Trophoblast cell (in vitro differentiated cells and primary cell): ENCODE measurements at regions not wholly inside any gene's neighbourhood (a gene's known extent, or its start where the extent isn't known, plus 50 kb on each side); places are given as distances from the start of the nearest gene placed in this dataset.
A peak's percentile ranks its signal among the peaks of the same experiment; 100 is the strongest.

Source experiments
- DNase-seq, 2 donors: peaks; one replicate each; pipeline ENCODE4 v3.0.0-alpha.2; 2016
- H2AFZ ChIP-seq: 2 replicates; pipeline ENCODE4 v1.6.1; 2013; ENCODE audit warnings: low read length, moderate library complexity, mild to moderate bottlenecking; ENCODE audit not compliant: insufficient read depth, poor library complexity
- H2AK5ac ChIP-seq: 2 replicates; pipeline ENCODE4 v1.6.1; 2013; ENCODE audit warnings: mild to moderate bottlenecking, low read length
- H2BK120ac ChIP-seq: 2 replicates; pipeline ENCODE4 v1.6.1; 2013; ENCODE audit warnings: low read length, mild to moderate bottlenecking, moderate library complexity; ENCODE audit not compliant: insufficient read depth, poor library complexity
- H2BK12ac ChIP-seq: 2 replicates; pipeline ENCODE4 v1.6.1; 2013; ENCODE audit warnings: mild to moderate bottlenecking, low read length, moderate library complexity
- H2BK5ac ChIP-seq: 2 replicates; pipeline ENCODE4 v1.6.1; 2013; ENCODE audit warnings: low read length, low read depth, moderate library complexity, mild to moderate bottlenecking; ENCODE audit not compliant: poor library complexity
- H3K14ac ChIP-seq: 2 replicates; pipeline ENCODE4 v1.6.1; 2013; ENCODE audit warnings: mild to moderate bottlenecking, low read length
- H3K18ac ChIP-seq: 2 replicates; pipeline ENCODE4 v1.6.1; 2013; ENCODE audit warnings: mild to moderate bottlenecking, low read length
- H3K23ac ChIP-seq: 2 replicates; pipeline ENCODE4 v1.6.1; 2013; ENCODE audit warnings: low read length
- H3K27ac ChIP-seq: 2 replicates; pipeline ENCODE4 v1.5.1; 2013; ENCODE audit warnings: low read depth, mild to moderate bottlenecking, inconsistent platforms, low read length, moderate library complexity
- H3K27me3 ChIP-seq: 2 replicates; pipeline ENCODE4 v1.6.1; 2013; ENCODE audit warnings: inconsistent platforms, mild to moderate bottlenecking, low read length, moderate library complexity; ENCODE audit not compliant: insufficient read depth
- H3K36me3 ChIP-seq, 2 experiments: 1 replicate in 1 of 2; 2 replicates in 1 of 2; pipeline ENCODE4 v1.6.1; 2013; ENCODE audit warnings: low read length in 2 of 2, mild to moderate bottlenecking in 2 of 2, moderate library complexity in 1 of 2; ENCODE audit not compliant: insufficient read depth in 2 of 2, control insufficient read depth in 1 of 2
- H3K4ac ChIP-seq: 2 replicates; pipeline ENCODE4 v1.6.1; 2013; ENCODE audit warnings: low read depth, mild to moderate bottlenecking, low read length, moderate library complexity
- H3K4me1 ChIP-seq, 2 experiments: 1 replicate in 1 of 2; 2 replicates in 1 of 2; pipeline ENCODE4 v1.6.1; 2013; ENCODE audit warnings: low read length in 2 of 2, mild to moderate bottlenecking in 2 of 2, moderate library complexity in 1 of 2; ENCODE audit not compliant: insufficient read depth in 2 of 2, control insufficient read depth in 1 of 2
- H3K4me2 ChIP-seq: 2 replicates; pipeline ENCODE4 v1.6.1; 2013; ENCODE audit warnings: inconsistent platforms, mild to moderate bottlenecking, low read length, moderate library complexity
- H3K4me3 ChIP-seq: 2 replicates; pipeline ENCODE4 v1.5.1; 2013; ENCODE audit warnings: mild to moderate bottlenecking, low read depth, low read length, inconsistent platforms
- H3K79me1 ChIP-seq: one replicate; pipeline ENCODE4 v1.6.1; 2013; ENCODE audit warnings: low read length
- H3K79me2 ChIP-seq: 2 replicates; pipeline ENCODE4 v1.6.1; 2013; ENCODE audit warnings: low read length, mild to moderate bottlenecking; ENCODE audit not compliant: control insufficient read depth, insufficient read depth, poor library complexity
- H3K9ac ChIP-seq: 2 replicates; pipeline ENCODE4 v1.6.1; 2013; ENCODE audit warnings: mild to moderate bottlenecking, low read length
- H3K9me3 ChIP-seq: 2 replicates; pipeline ENCODE4 v1.6.1; 2013; ENCODE audit warnings: low read depth, mild to moderate bottlenecking, control low read depth, inconsistent platforms, low read length; ENCODE audit not compliant: insufficient read depth
- H4K12ac ChIP-seq: 2 replicates; pipeline ENCODE4 v1.6.1; 2013; ENCODE audit warnings: low read depth, mild to moderate bottlenecking, low read length, moderate library complexity
- H4K8ac ChIP-seq: 2 replicates; pipeline ENCODE4 v1.6.1; 2013; ENCODE audit warnings: low read depth, mild to moderate bottlenecking, low read length, moderate library complexity
- H4K91ac ChIP-seq: one replicate; pipeline ENCODE4 v1.6.1; 2013; ENCODE audit warnings: low read depth, mild to moderate bottlenecking, low read length, moderate library complexity
- WGBS: extraction: QIAGEN DNeasy Blood & Tissue Kit; methylation state at CpG from one replicate; pipeline ENCODE4 v1.1.7; 2013; ENCODE audit warnings: missing lambda C conversion rate; ENCODE audit not compliant: insufficient read length, insufficient coverage; ENCODE audit errors: extremely low coverage; 5-methylcytosine and 5-hydroxymethylcytosine counted together

DNA sequence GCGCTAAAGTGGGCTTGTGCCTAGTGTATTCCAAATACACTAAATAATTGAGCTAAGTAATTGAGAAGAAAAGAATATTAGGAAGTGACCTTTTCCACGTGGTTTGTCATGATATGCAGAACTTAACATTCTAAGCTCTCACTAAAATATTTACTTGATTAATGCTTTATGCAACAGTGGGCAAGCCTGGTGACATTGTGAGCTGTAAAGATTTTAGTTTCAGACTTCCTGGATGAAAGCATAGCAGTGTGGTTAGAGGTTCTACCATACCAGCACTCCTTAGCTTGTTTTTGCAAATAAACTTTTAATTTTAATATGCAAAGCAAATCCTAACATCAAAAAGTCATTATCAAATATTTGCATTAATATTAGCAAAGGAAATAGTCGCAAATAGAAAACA lies 1065.1 kb upstream of the SPRY2 start:
- no peak overlapping the region for H3K4me2 ChIP-seq
- no peak overlapping the region for H3K27ac ChIP-seq
- H4K8ac ChIP-seq: no peak overlapping the region
- H3K79me1 ChIP-seq: no peaks in the 10 kb centered on the region
- no peak overlapping the region for H3K18ac ChIP-seq
- no peak overlapping the region for H3K14ac ChIP-seq
- H3K4ac ChIP-seq: no peak overlapping the region
- no peak overlapping the region for H4K12ac ChIP-seq
- no peak overlapping the region for H2BK5ac ChIP-seq
- H3K9me3 ChIP-seq: no peaks in the 10 kb centered on the region
- no peak overlapping the region for H2AFZ ChIP-seq
- H3K36me3 ChIP-seq: no peaks in the 10 kb centered on the region
- no peaks in the 10 kb centered on the region for H3K4me1 ChIP-seq
- H3K4me3 ChIP-seq: no peak overlapping the region
- H2AK5ac ChIP-seq: no peak overlapping the region
- no peak overlapping the region for H3K9ac ChIP-seq
- H3K23ac ChIP-seq: no peak overlapping the region
- no peak for DNase-seq
- no peak overlapping the region for H2BK12ac ChIP-seq
- H3K79me2 ChIP-seq: no peaks in the 10 kb centered on the region
- no peak overlapping the region for H2BK120ac ChIP-seq
- H3K27me3 ChIP-seq: no peaks in the 10 kb centered on the region
- WGBS: no CpG with 5 or more reads among the region's 3 CpGs
- no peak overlapping the region for H4K91ac ChIP-seq

- Histone ChIP-seq H2AFZ (no peak overlapping the region), H3K27me3 (no peaks in the 10 kb centered on the region), H3K23ac (no peak overlapping the region), H3K4me3 (no peak overlapping the region), H4K91ac (no peak overlapping the region), H3K4me1 (peaks cover 0 to 7% of the 10 kb centered on the region in 2 experiments), H3K4me2 (no peak overlapping the region), H3K27ac (no peak overlapping the region), H2AK5ac (no peak overlapping the region), H3K36me3 (no peaks in the 10 kb centered on the region), H3K4ac (no peak overlapping the region), H2BK5ac (no peak overlapping the region), H3K9ac (no peak overlapping the region), H3K79me1 (no peaks in the 10 kb centered on the region), H4K8ac (no peak overlapping the region), H4K12ac (no peak overlapping the region), H2BK120ac (no peak overlapping the region), H3K18ac (no peak overlapping the region), H3K14ac (no peak overlapping the region), H2BK12ac (no peak overlapping the region), H3K79me2 (no peaks in the 10 kb centered on the region), H3K9me3 (no peaks in the 10 kb centered on the region)
- DNase-seq: no peak
- WGBS: no CpG with 5 or more reads among the region's 4 CpGs
Measured at GRCh38 chr13:81396192-81396591, 1055.3 kb upstream of the SPRY2 start.

- no peak overlapping the region for H2BK12ac ChIP-seq
- H3K36me3 ChIP-seq: no peaks in the 10 kb centered on the region
- H3K79me2 ChIP-seq: no peaks in the 10 kb centered on the region
- no CpG with 5 or more reads among the region's 4 CpGs for WGBS
- no peak overlapping the region for H3K14ac ChIP-seq
- H3K79me1 ChIP-seq: no peaks in the 10 kb centered on the region
- H3K4me2 ChIP-seq: peak overlapping the region; percentile 10
- peak in 1 of 2 donors; percentile 4 for DNase-seq
- no peak overlapping the region for H2AK5ac ChIP-seq
- no peaks in the 10 kb centered on the region for H3K27me3 ChIP-seq
- no peak overlapping the region for H4K8ac ChIP-seq
- peaks cover 0 to 7% of the 10 kb centered on the region in 2 experiments for H3K4me1 ChIP-seq
- H4K12ac ChIP-seq: no peak overlapping the region
- H4K91ac ChIP-seq: no peak overlapping the region
- no peaks in the 10 kb centered on the region for H3K9me3 ChIP-seq
- H2BK120ac ChIP-seq: no peak overlapping the region
- H3K18ac ChIP-seq: no peak overlapping the region
- no peak overlapping the region for H3K4me3 ChIP-seq
- H3K23ac ChIP-seq: no peak overlapping the region
- no peak overlapping the region for H3K4ac ChIP-seq
- H3K27ac ChIP-seq: peak overlapping the region; percentile 46
- no peak overlapping the region for H3K9ac ChIP-seq
- H2AFZ ChIP-seq: no peak overlapping the region
- no peak overlapping the region for H2BK5ac ChIP-seq
Measured at GRCh38 chr13:81395368-81395767, 1054.4 kb upstream of the SPRY2 start.

GRCh38 chr13:81394640-81395039 lies 1053.7 kb upstream of the SPRY2 start:
- peaks cover 0 to 7% of the 10 kb centered on the region in 2 experiments for H3K4me1 ChIP-seq
- no CpG with 5 or more reads among the region's 5 CpGs for WGBS
- H2AFZ ChIP-seq: no peak overlapping the region
- no peak overlapping the region for H3K4ac ChIP-seq
- no peak overlapping the region for H3K4me2 ChIP-seq
- no peak overlapping the region for H3K4me3 ChIP-seq
- no peak overlapping the region for H4K91ac ChIP-seq
- no peak overlapping the region for H4K8ac ChIP-seq
- no peak overlapping the region for H3K23ac ChIP-seq
- no peaks in the 10 kb centered on the region for H3K79me2 ChIP-seq
- no peak overlapping the region for H2BK120ac ChIP-seq
- H3K14ac ChIP-seq: no peak overlapping the region
- H3K27me3 ChIP-seq: no peaks in the 10 kb centered on the region
- H2BK12ac ChIP-seq: no peak overlapping the region
- H2BK5ac ChIP-seq: no peak overlapping the region
- no peaks in the 10 kb centered on the region for H3K9me3 ChIP-seq
- no peak overlapping the region for H3K9ac ChIP-seq
- H3K18ac ChIP-seq: no peak overlapping the region
- no peaks in the 10 kb centered on the region for H3K36me3 ChIP-seq
- H4K12ac ChIP-seq: no peak overlapping the region
- H2AK5ac ChIP-seq: no peak overlapping the region
- H3K27ac ChIP-seq: no peak overlapping the region
- H3K79me1 ChIP-seq: no peaks in the 10 kb centered on the region
- no peak for DNase-seq
